ENCODE measurements at regions not wholly inside any gene's neighbourhood (a gene's known extent, or its start where the extent isn't known, plus 50 kb on each side); places are given as distances from the start of the nearest gene placed in this dataset.
"Not testable (repeated sequence)": the region's sequence is repeated elsewhere in the genome, so short reads cannot be mapped to it uniquely, and the experiment has no call there.

- WGBS, 2 donors, result 83 to 84% methylated on average over 13 to 14 of the region's 18 CpGs
Measured at GRCh38 chr2:91567546-91568335, 2876.3 kb downstream of the RPIA start.

GRCh38 chr2:91568391-91569338, 2877.2 kb downstream of the RPIA start:
- not testable (repeated sequence) for H3K9me3 ChIP-seq (ENCODE audit: control insufficient read depth in 2 of 2, insufficient read depth in 1 of 2, low read depth in 1 of 2, low read length in 1 of 2); H3K36me3 ChIP-seq (ENCODE audit: control insufficient read depth in 2 of 2, insufficient read depth in 2 of 2, low read length in 1 of 2); H3K4me3 ChIP-seq (ENCODE audit: low read depth in 1 of 2, low read length in 2 of 2); H3K27me3 ChIP-seq (ENCODE audit: control insufficient read depth in 1 of 2, insufficient read depth in 2 of 2, low read length in 2 of 2); H3K27ac ChIP-seq (ENCODE audit: low read depth in 2 of 2, low read length in 1 of 2); H3K4me1 ChIP-seq (ENCODE audit: control insufficient read depth in 2 of 2, insufficient read depth in 2 of 2, low read length in 1 of 2)
- WGBS, 2 donors, result 80 to 81% methylated on average over 17 to 20 of the region's 25 CpGs

More at GRCh38 chr2:91567546-91568335, 2876.3 kb downstream of the RPIA start:
- H3K36me3 ChIP-seq (ENCODE audit: control insufficient read depth in 2 of 2, insufficient read depth in 2 of 2, low read length in 1 of 2); H3K9me3 ChIP-seq (ENCODE audit: control insufficient read depth in 2 of 2, insufficient read depth in 1 of 2, low read depth in 1 of 2, low read length in 1 of 2); H3K27me3 ChIP-seq (ENCODE audit: control insufficient read depth in 1 of 2, insufficient read depth in 2 of 2, low read length in 2 of 2); H3K27ac ChIP-seq (ENCODE audit: low read depth in 2 of 2, low read length in 1 of 2); H3K4me1 ChIP-seq (ENCODE audit: control insufficient read depth in 2 of 2, insufficient read depth in 2 of 2, low read length in 1 of 2); H3K4me3 ChIP-seq (ENCODE audit: low read depth in 1 of 2, low read length in 2 of 2): not testable (repeated sequence)

- not testable (repeated sequence) for H3K36me3 ChIP-seq (ENCODE audit: control insufficient read depth in 2 of 2, insufficient read depth in 2 of 2, low read length in 1 of 2); H3K9me3 ChIP-seq (ENCODE audit: control insufficient read depth in 2 of 2, insufficient read depth in 1 of 2, low read depth in 1 of 2, low read length in 1 of 2); H3K27me3 ChIP-seq (ENCODE audit: control insufficient read depth in 1 of 2, insufficient read depth in 2 of 2, low read length in 2 of 2); H3K4me1 ChIP-seq (ENCODE audit: control insufficient read depth in 2 of 2, insufficient read depth in 2 of 2, low read length in 1 of 2)
- Histone ChIP-seq H3K4me3 (ENCODE audit: low read depth in 1 of 2, low read length in 2 of 2) (peak overlapping the region in 1 of 2 donors; percentile 48), H3K27ac (ENCODE audit: low read depth in 2 of 2, low read length in 1 of 2) (peak overlapping the region in 1 of 2 donors; percentile 38)
- 48 to 90% methylated on average over 77 to 78 of the region's 78 CpGs for WGBS, 2 donors
Measured at GRCh38 chr2:91571239-91571923, 2879.9 kb downstream of the RPIA start.

- H3K27me3 ChIP-seq (ENCODE audit: control insufficient read depth in 1 of 2, insufficient read depth in 2 of 2, low read length in 2 of 2); H3K36me3 ChIP-seq (ENCODE audit: control insufficient read depth in 2 of 2, insufficient read depth in 2 of 2, low read length in 1 of 2); H3K27ac ChIP-seq (ENCODE audit: low read depth in 2 of 2, low read length in 1 of 2); H3K9me3 ChIP-seq (ENCODE audit: control insufficient read depth in 2 of 2, insufficient read depth in 1 of 2, low read depth in 1 of 2, low read length in 1 of 2); H3K4me3 ChIP-seq (ENCODE audit: low read depth in 1 of 2, low read length in 2 of 2); H3K4me1 ChIP-seq (ENCODE audit: control insufficient read depth in 2 of 2, insufficient read depth in 2 of 2, low read length in 1 of 2): not testable (repeated sequence)
- WGBS, 2 donors, result 75 to 82% methylated on average over 4 of the region's 4 CpGs
Measured at GRCh38 chr2:91573018-91573417, 2881.5 kb downstream of the RPIA start.

- not testable (repeated sequence) for H3K4me3 ChIP-seq (ENCODE audit: low read depth in 1 of 2, low read length in 2 of 2); H3K27ac ChIP-seq (ENCODE audit: low read depth in 2 of 2, low read length in 1 of 2); H3K4me1 ChIP-seq (ENCODE audit: control insufficient read depth in 2 of 2, insufficient read depth in 2 of 2, low read length in 1 of 2); H3K36me3 ChIP-seq (ENCODE audit: control insufficient read depth in 2 of 2, insufficient read depth in 2 of 2, low read length in 1 of 2); H3K27me3 ChIP-seq (ENCODE audit: control insufficient read depth in 1 of 2, insufficient read depth in 2 of 2, low read length in 2 of 2); H3K9me3 ChIP-seq (ENCODE audit: control insufficient read depth in 2 of 2, insufficient read depth in 1 of 2, low read depth in 1 of 2, low read length in 1 of 2)
- 84 to 89% methylated on average over 2 of the region's 4 CpGs for WGBS, 2 donors
Measured at GRCh38 chr2:91573755-91574154, 2882.3 kb downstream of the RPIA start.

- not testable (repeated sequence) for H3K4me3 ChIP-seq (ENCODE audit: low read depth in 1 of 2, low read length in 2 of 2); H3K9me3 ChIP-seq (ENCODE audit: control insufficient read depth in 2 of 2, insufficient read depth in 1 of 2, low read depth in 1 of 2, low read length in 1 of 2)
- 73 to 76% methylated on average over 5 to 6 of the region's 8 CpGs for WGBS, 2 donors
Measured at GRCh38 chr2:91574255-91574654, 2882.8 kb downstream of the RPIA start.

GRCh38 chr2:91575701-91576100, 2884.2 kb downstream of the RPIA start:
- not testable (repeated sequence) for H3K4me3 ChIP-seq (ENCODE audit: low read depth in 1 of 2, low read length in 2 of 2); H3K27me3 ChIP-seq (ENCODE audit: control insufficient read depth in 1 of 2, insufficient read depth in 2 of 2, low read length in 2 of 2); H3K27ac ChIP-seq (ENCODE audit: low read depth in 2 of 2, low read length in 1 of 2); H3K9me3 ChIP-seq (ENCODE audit: control insufficient read depth in 2 of 2, insufficient read depth in 1 of 2, low read depth in 1 of 2, low read length in 1 of 2); H3K4me1 ChIP-seq (ENCODE audit: control insufficient read depth in 2 of 2, insufficient read depth in 2 of 2, low read length in 1 of 2); H3K36me3 ChIP-seq (ENCODE audit: control insufficient read depth in 2 of 2, insufficient read depth in 2 of 2, low read length in 1 of 2)
- 75 to 76% methylated on average over 11 of the region's 11 CpGs for WGBS, 2 donors

More at GRCh38 chr2:91574255-91574654, 2882.8 kb downstream of the RPIA start:
- H3K27ac ChIP-seq (ENCODE audit: low read depth in 2 of 2, low read length in 1 of 2); H3K4me1 ChIP-seq (ENCODE audit: control insufficient read depth in 2 of 2, insufficient read depth in 2 of 2, low read length in 1 of 2); H3K36me3 ChIP-seq (ENCODE audit: control insufficient read depth in 2 of 2, insufficient read depth in 2 of 2, low read length in 1 of 2); H3K27me3 ChIP-seq (ENCODE audit: control insufficient read depth in 1 of 2, insufficient read depth in 2 of 2, low read length in 2 of 2): not testable (repeated sequence)

- not testable (repeated sequence) for H3K4me3 ChIP-seq (ENCODE audit: low read depth in 1 of 2, low read length in 2 of 2); H3K27ac ChIP-seq (ENCODE audit: low read depth in 2 of 2, low read length in 1 of 2); H3K4me1 ChIP-seq (ENCODE audit: control insufficient read depth in 2 of 2, insufficient read depth in 2 of 2, low read length in 1 of 2); H3K27me3 ChIP-seq (ENCODE audit: control insufficient read depth in 1 of 2, insufficient read depth in 2 of 2, low read length in 2 of 2); H3K36me3 ChIP-seq (ENCODE audit: control insufficient read depth in 2 of 2, insufficient read depth in 2 of 2, low read length in 1 of 2); H3K9me3 ChIP-seq (ENCODE audit: control insufficient read depth in 2 of 2, insufficient read depth in 1 of 2, low read depth in 1 of 2, low read length in 1 of 2)
- WGBS, 2 donors, result 71 to 73% methylated on average over 6 of the region's 6 CpGs
Measured at GRCh38 chr2:91577406-91577805, 2885.9 kb downstream of the RPIA start.

- H3K36me3 ChIP-seq (ENCODE audit: control insufficient read depth in 2 of 2, insufficient read depth in 2 of 2, low read length in 1 of 2); H3K9me3 ChIP-seq (ENCODE audit: control insufficient read depth in 2 of 2, insufficient read depth in 1 of 2, low read depth in 1 of 2, low read length in 1 of 2); H3K4me1 ChIP-seq (ENCODE audit: control insufficient read depth in 2 of 2, insufficient read depth in 2 of 2, low read length in 1 of 2); H3K4me3 ChIP-seq (ENCODE audit: low read depth in 1 of 2, low read length in 2 of 2); H3K27ac ChIP-seq (ENCODE audit: low read depth in 2 of 2, low read length in 1 of 2); H3K27me3 ChIP-seq (ENCODE audit: control insufficient read depth in 1 of 2, insufficient read depth in 2 of 2, low read length in 2 of 2): not testable (repeated sequence)
- WGBS, 2 donors, result 61 to 63% methylated on average over 3 of the region's 3 CpGs
Measured at GRCh38 chr2:91578678-91579077, 2887.2 kb downstream of the RPIA start.

All from esophagus (tissue), 2 donors.